Loucy (cell line): ENCODE measurements at regions not wholly inside any gene's neighbourhood (a gene's known extent, or its start where the extent isn't known, plus 50 kb on each side); places are given as distances from the start of the nearest gene placed in this dataset.

Experiments
- CTCF ChIP-seq: fragments of 200-600 bp; sonication (generic); conservative IDR thresholded peaks from 2 replicates; pipeline ENCODE4 v1.5.1; 2014; ENCODE audit warnings: mild to moderate bottlenecking, antibody characterized with exemption, low read length
- EZH2phosphoT487 ChIP-seq: fragments of 200-600 bp; IDR thresholded peaks from 2 replicates; pipeline ENCODE4 v1.6.1; 2018; ENCODE audit warnings: antibody characterized with exemption, mild to moderate bottlenecking, moderate library complexity, borderline replicate concordance

GRCh38 chr16:6888531-6888930 is 444.1 kb upstream of the RBFOX1 start:
- TF ChIP-seq CTCF (no peak), EZH2phosphoT487 (no peak)
